ENCODE measurements at regions not wholly inside any gene's neighbourhood (a gene's known extent, or its start where the extent isn't known, plus 50 kb on each side); places are given as distances from the start of the nearest gene placed in this dataset.

DNA sequence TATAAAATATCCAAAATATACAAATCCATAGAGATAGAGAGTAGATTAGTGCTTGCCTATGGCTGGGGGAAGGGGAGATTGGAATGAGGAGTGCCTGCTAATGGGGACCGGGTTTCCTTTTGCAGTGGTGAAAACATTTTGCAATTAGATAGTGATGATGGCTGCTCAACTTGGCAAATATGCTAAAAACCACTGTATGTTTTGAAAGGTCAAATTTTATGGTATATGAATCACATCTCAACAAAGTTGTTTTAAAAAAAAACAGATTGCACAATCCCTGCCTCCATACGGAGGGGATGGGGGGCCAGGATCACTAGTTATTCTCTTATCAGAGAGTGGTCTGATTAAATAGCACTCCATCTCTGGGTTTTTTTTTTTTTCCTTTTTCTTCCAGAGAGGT, 76.9 kb upstream of the RIPOR2 start:
- DNase-seq (ENCODE audit: low spot score), result no peak

DNA sequence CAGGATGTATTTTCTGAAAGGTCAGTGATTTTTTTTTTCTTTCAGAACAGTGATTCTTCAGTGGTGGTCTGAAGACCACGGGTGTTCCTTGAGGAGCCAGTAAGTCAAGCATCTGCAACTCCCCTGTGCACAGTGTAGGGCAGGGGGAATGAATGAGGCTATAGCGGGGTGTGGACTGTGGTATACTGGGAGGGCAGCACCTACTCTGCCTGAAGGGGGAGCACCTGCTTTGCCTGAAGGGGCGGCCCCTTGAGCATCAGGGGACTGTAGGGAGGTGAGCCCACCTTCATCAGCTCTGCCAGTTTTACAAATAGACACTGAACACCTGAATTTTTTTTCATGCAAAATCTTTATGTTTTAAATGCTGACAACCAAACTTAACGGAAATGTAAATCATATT, 77.5 kb upstream of the RIPOR2 start:
- no peak for DNase-seq (ENCODE audit: low spot score)

DNA sequence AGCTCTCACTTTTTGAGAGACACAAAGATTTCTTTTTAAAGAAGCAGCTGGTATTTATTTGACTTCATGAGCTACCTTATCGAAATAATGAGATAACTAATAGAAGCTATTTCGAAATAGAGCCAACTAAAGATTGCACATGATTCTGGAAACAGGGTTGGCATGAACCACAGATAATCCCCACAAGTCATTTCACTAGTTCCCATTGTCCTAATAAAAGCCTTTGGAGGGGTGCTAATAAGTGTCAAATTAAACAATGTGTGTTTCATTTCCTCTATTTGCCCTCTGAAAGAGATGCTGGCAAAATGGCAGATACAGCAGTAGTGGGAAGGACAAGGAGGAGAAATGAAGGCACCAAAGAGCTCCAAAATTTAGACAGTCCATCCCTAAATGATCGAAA, 78.6 kb upstream of the RIPOR2 start:
- DNase-seq (ENCODE audit: low spot score), result no peak

DNA sequence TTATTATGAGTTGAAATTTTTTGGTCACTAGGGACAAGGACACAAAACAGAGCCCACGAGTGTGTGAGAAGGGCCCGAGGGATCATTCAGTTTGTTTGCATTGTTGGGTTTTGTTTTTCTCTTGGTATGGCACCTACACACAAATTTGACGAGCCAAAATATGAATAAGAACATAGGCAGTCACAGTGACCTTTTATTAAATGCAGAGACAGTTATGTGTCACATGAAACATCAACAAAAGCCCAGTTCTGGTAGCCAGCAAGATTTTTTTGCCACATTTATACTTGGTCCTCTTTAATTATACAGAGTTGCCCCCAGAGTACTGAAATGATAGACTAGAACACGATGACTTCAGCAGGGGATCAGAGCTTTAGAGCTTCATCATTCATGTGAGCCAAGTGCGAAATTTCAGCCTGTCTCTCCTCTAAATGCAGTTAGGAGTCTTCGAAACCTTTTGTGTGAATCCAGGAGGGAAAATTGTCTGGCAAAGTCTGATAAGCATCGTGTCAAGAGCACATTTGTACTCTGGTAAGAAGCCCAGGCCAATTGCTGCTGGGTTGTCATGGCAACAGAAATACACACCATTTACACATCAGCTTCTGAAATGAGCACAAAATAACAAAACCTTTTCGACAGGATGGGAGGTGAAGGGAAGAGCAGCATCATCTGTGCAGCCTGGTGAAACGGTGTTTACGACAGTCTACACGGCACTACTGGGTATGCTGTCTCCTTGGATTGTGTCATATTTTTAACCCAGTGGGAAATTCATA, 79.2 kb upstream of the RIPOR2 start:
- DNase-seq (ENCODE audit: low spot score), result no peak

- DNase-seq (ENCODE audit: low spot score), result no peak
Measured at GRCh38 chr6:25016014-25016720, 80.4 kb upstream of the RIPOR2 start.

DNA sequence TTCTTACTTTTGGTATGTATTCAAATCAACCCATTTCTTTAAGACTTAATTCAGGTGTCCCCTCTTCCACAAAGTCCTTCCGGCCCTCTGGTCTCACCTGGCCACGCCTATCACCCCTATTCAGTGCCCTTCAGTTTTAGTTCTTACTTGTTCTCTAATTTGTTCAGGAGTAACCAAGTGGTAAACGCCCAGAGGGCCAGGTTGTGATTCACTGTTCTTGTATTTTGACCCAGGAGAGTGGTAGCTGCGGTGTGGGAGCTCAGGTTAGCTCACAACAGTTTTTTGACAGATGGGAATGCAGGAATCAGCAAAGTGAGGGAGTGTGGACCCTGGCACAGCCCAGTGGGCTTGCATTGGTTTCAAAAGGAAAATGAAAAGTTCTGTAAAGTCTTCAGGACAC, 81.7 kb upstream of the RIPOR2 start:
- DNase-seq (ENCODE audit: low spot score), result no peak

DNA sequence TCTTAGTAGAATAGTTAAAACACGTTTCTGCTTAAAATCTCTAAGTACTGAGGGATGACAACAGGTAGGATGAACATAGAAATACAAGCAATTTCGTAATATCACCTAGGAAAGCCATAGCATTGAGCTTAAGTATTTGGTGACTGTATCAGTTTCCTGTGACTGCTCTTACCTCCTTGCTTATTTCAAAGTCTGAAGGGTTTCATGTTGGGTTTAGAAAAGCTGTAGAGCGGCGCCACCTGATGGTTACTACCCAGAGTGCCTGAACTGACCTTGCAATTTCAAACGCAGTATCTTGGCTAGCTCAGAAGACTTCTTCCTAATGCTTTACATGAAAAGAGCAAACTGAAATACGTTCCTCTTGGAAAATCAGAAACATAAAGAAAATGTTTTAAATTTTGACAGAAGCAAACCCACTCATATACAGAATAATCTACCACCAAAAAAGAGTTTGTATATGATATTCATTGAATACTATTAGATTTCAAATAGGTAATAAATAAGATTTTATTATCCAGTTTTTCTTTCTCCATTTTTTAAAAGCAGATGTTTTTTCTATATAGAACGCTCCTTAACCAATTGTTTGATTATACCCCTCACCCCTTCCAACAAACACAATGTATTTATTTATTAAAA, 82.3 kb upstream of the RIPOR2 start:
- no peak for DNase-seq (ENCODE audit: low spot score)

DNA sequence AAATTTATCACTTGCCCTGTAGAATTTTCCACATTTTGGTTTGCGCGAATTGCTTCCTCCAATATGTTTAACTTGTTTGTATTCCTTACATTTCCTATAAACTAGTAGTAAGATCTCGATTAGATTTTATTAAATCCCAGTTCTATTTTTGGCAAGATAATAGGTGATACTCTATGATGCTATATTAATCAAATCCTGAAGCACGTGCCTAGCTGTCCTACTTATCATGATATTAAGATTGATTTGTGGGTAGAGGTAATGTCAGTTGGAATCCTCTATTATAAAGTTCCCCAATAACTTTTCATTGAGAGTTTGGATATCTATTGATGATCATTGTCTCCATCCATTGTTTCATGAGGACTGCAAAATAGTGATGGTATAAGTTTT, 82.8 kb upstream of the RIPOR2 start:
- no peak for DNase-seq (ENCODE audit: low spot score)

GRCh38 chr6:25022140-25022553, 86.4 kb upstream of the RIPOR2 start:
- no peak for DNase-seq (ENCODE audit: low spot score)

DNA sequence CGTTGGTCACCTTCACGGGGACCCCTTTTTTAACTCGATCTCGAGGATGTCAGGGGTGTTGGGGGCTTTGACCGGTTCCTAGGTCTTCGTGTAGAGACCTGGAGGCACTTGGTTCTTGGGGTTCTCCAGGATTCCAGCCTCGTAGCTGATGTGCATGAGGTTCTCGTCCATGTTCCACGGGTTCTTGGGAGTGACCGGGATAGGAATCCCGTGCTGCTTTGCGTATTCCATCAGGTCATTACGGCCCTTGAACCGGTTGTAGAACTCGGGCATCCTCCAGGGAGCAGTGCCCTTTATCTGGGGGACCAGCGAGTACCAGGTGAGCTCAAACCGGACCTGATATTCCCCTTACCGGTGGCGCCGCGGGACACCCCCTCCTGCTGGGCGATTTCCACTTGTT, 88.0 kb upstream of the RIPOR2 start:
- DNase-seq (ENCODE audit: low spot score), result no peak

- DNase-seq (ENCODE audit: low spot score), result no peak
Measured at GRCh38 chr6:25024821-25025220, 89.1 kb upstream of the RIPOR2 start.

DNA sequence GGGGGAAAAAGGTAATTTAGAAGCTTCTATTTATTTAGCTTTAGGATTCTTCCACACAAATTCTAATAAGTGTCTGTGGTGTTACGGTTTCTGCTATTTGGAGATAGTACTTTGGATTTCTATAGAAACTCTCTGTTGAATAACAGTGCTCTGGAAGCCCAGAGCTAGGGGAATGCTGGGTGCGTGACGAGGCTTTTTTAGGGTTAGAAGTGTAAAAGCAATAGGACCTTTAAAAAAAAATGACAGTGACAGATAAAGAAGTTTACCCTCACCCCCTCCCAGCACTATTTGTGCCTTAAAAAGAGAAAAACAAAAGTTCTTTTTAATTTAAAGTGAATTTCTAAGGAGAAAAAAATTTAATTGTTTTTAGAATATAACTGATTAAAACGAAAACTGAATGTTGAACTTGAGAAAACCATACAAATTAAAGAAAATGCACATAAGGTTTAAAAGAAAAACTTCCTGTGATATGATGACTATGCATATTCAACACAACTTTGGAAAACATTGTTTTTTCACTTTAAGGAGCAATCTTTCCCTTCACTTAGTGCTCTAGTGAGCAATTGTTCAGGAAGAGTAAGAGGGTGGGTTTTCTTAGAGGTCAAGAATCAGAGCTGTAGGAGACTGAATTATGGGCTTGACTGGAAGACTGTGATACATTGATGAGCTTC, 89.6 kb upstream of the RIPOR2 start:
- no peak for DNase-seq (ENCODE audit: low spot score)

DNA sequence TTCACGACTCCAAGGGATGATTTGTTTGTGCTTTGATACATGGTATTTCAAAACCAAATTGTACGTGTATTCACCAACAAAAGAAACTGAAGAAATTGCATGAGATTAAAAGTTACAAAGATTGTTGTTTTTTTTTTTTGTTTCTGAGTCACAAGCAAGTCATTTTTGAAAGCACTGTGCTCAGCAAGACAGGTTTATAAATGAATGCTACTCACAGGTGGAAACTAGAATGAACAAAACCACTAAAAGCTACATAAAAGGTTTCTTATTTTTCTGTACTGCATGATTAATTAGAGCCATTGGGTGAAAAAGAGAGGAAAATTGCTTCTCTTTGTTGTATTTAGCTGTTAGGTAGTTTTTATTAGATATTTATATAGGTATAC, 90.2 kb upstream of the RIPOR2 start:
- DNase-seq (ENCODE audit: low spot score), result no peak

GRCh38 chr6:25026723-25027122, 91.0 kb upstream of the RIPOR2 start:
- DNase-seq (ENCODE audit: low spot score), result no peak

GRCh38 chr6:25027221-25027916, 91.6 kb upstream of the RIPOR2 start:
- no peak for DNase-seq (ENCODE audit: low spot score)

- DNase-seq (ENCODE audit: low spot score), result no peak
Measured at GRCh38 chr6:25028328-25028727, 92.6 kb upstream of the RIPOR2 start.

DNA sequence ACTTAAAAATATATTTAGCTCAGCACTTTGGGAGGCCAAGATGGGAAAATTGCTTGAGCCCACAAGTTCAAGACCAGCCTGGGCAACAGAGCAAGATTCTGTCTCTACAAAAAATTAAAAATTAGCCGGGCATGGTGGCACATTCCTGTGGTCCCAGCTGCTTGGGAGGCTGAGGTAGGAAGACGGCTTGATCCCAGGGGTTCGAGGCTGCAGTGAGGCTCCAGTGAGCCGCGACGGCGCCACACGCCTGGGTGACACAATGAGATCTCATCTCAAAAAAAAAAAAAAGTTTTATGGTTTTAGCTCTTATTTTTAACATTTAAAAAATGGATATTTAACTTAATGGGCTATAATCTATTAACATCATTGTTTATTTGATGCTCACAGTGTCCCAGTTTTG, 97.2 kb upstream of the RIPOR2 start:
- DNase-seq (ENCODE audit: low spot score), result no peak

DNA sequence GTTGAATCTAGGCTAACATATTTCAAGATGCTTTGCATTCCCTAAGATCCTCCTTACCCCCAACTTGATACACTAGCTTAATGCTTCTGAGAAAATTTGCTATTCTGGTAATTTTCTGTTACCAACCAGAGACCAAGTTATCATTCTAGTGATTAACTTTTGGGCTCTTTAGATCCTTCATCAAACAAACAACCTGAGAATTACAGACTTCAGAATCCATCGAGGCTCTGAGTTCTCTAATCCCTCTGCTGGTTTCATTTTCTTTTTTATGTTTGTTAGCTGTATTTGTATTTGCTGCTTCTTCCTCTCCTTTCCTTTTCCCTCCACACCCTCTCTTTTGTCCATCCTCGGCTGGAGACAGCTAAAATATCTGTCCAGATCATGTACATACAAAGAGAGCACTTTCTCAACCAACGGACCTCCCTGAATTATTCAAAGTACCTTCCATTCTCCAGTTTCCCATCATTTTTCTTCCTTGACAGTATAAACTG, 98.7 kb upstream of the RIPOR2 start:
- no peak for DNase-seq (ENCODE audit: low spot score)

DNA sequence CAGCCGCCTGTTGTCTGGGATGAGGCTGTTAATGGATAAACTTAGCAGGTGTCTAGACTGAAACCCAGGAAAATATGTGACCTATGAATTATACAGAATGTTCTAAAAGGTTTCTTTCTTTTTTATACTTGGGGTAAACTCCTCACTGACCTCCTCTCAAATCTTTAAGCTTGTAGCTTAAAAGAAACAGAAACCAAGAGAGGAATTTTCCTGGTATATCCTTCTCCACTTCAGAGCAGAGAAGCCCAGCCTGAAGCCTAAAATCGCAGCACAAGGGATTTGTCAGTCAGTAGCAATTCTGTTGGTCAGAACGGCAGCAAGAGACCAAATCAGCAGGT, 99.4 kb upstream of the RIPOR2 start:
- no peak for DNase-seq (ENCODE audit: low spot score)

DNA sequence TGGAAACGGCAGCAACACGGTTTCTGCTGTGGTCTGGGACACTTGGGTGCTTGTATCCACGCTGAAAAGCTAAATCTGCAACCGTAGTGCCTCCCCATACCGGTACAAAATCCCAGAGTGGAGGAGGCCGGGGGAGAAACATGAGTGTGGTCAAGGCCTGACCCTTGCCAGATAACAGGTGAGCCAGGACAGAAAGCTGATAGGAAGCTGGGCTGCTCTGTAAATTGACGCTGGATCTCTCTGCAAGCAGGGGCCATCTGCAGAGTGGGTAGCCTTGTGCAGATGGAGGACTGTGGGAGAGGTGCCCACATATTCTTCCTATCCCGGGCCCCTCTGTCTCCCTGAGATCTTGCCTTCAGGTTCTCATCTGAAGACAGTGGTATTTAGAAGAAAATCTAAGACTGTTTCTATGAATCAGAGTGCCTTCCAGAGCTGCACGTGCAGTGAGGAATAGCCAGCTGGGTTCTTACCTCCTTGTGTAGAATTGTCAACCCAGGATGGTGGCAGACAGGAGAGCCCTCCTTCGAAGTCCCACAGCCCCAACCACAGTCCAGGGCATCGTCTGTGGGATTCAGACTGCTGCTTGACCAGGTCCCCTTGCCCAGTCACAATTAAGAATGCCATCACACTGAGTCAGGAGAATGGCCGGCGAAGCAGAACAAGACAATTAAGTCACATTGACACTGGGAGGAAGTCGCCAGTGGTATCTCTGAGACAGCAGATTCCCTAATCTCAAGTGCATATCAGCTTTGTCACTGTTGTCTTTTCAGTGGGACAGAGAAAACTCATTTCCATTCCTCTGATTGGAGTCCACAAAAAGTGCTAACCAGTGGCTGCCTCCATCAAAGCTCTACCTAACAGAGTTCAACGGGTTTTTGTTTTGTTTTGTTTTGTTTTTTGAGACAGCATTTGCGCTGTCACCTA, 100.0 kb upstream of the RIPOR2 start:
- DNase-seq (ENCODE audit: low spot score), result no peak

DNA sequence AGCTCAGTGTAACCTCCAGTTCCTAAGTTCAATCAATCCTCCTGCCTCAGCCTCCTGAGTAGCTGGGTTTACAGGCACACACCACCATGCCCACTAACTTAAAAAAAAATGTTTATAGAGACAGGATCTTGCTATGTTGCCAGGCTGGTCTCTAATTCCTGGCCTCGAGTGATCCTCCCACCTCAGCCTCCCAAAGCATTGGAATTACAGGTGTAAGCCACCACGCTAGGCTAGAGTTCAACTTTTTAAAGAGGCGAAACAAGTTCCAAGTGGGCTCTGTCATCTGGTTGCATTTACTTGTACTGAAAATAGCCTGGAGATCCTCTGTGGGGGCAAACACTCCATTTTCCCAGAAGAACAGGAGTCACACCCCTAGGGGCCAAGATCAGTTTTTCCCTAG, 100.7 kb upstream of the RIPOR2 start:
- no peak for DNase-seq (ENCODE audit: low spot score)

All from HuH-7.5 (cell line).